ENCODE measurements at regions not wholly inside any gene's neighbourhood (a gene's known extent, or its start where the extent isn't known, plus 50 kb on each side); places are given as distances from the start of the nearest gene placed in this dataset.

DNA sequence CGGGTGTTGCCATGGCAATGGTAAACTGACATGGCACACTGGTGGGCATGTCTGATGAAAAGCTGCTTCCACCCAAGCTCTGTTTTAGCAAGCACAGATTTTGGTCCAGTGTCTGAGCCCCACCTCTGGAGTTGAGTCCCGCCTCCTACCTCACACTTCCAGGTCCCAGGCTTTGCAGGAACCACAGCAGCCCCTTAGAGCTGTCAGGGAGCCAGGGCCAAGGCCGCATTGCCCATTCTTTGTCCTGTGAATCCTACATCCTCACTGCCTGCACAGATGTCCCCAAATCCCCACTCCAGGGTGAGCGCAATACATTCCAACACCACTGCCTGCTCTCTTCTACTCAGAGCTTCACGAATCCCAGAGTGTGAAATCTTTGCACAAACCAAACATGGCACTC is 292.2 kb downstream of the PREX1 start:
- TF ChIP-seq GLIS3 (CRISPR knock-in tag; IDR thresholded peaks at IDR 0.05) (no peak), ZFP3 (CRISPR knock-in tag; IDR thresholded peaks at IDR 0.05) (no peak), ARNTL (CRISPR knock-in tag; IDR thresholded peaks at IDR 0.05; ENCODE audit: borderline replicate concordance, low read depth) (no peak), OSR1 (CRISPR knock-in tag; IDR thresholded peaks at IDR 0.05) (no peak), ZNF8 (CRISPR knock-in tag; IDR thresholded peaks at IDR 0.05) (no peak)
- TF ChIP-seq, protein P1, sequence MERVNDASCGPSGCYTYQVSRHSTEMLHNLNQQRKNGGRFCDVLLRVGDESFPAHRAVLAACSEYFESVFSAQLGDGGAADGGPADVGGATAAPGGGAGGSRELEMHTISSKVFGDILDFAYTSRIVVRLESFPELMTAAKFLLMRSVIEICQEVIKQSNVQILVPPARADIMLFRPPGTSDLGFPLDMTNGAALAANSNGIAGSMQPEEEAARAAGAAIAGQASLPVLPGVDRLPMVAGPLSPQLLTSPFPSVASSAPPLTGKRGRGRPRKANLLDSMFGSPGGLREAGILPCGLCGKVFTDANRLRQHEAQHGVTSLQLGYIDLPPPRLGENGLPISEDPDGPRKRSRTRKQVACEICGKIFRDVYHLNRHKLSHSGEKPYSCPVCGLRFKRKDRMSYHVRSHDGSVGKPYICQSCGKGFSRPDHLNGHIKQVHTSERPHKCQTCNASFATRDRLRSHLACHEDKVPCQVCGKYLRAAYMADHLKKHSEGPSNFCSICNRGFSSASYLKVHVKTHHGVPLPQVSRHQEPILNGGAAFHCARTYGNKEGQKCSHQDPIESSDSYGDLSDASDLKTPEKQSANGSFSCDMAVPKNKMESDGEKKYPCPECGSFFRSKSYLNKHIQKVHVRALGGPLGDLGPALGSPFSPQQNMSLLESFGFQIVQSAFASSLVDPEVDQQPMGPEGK (CRISPR knock-in tag; IDR thresholded peaks at IDR 0.05; ENCODE audit: borderline replicate concordance) = no peak
- TF ChIP-seq, protein P2, sequence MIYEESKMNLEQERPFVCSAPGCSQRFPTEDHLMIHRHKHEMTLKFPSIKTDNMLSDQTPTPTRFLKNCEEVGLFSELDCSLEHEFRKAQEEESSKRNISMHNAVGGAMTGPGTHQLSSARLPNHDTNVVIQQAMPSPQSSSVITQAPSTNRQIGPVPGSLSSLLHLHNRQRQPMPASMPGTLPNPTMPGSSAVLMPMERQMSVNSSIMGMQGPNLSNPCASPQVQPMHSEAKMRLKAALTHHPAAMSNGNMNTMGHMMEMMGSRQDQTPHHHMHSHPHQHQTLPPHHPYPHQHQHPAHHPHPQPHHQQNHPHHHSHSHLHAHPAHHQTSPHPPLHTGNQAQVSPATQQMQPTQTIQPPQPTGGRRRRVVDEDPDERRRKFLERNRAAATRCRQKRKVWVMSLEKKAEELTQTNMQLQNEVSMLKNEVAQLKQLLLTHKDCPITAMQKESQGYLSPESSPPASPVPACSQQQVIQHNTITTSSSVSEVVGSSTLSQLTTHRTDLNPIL (CRISPR knock-in tag; IDR thresholded peaks at IDR 0.05; ENCODE audit: low read depth) = no peak

Data from SK-N-SH treated with all-trans-retinoic acid at 6 μM for 48 hours (cell line).